KBM-7 (cell line): ENCODE measurements at regions not wholly inside any gene's neighbourhood (a gene's known extent, or its start where the extent isn't known, plus 50 kb on each side); places are given as distances from the start of the nearest gene placed in this dataset.
"Not testable (repeated sequence)": the region's sequence is repeated elsewhere in the genome, so short reads cannot be mapped to it uniquely, and the experiment has no call there.

Experiments
- DNase-seq: peaks from one replicate; pipeline ENCODE4 v3.0.0-alpha.2; 2015
- in situ Hi-C: fragments of 300-500 bp; cut with MboI; formaldehyde crosslinking; loops from 2 replicates; pipeline ENCODE4 v1.14.3; 2020; ENCODE audit warnings: low sequenced_read_pairs, low pct_unique_long_range_greater_than_20kb, mixed read lengths

GRCh38 chr4:59646082-59646481 lies 1554.0 kb upstream of the ADGRL3 start:
- in situ Hi-C loops, result no loop called here
- DNase-seq, result no peak

GRCh38 chr4:59647011-59647410 lies 1553.1 kb upstream of the ADGRL3 start:
- no peak for DNase-seq
- in situ Hi-C loops, result no loop called here

- in situ Hi-C loops, result no loop called here
- no peak for DNase-seq
Observed at GRCh38 chr4:59647500-59647899, 1552.6 kb upstream of the ADGRL3 start.

- in situ Hi-C loops, result no loop called here
- peak; percentile 36 for DNase-seq
Observed at GRCh38 chr4:59650861-59651260, 1549.3 kb upstream of the ADGRL3 start.

GRCh38 chr4:59655996-59656395 lies 1544.1 kb upstream of the ADGRL3 start:
- in situ Hi-C loops, result no loop called here
- no peak for DNase-seq

GRCh38 chr4:59664771-59665170 lies 1535.4 kb upstream of the ADGRL3 start:
- DNase-seq, result no peak
- in situ Hi-C loops, result no loop called here

GRCh38 chr4:59666645-59667044 lies 1533.5 kb upstream of the ADGRL3 start:
- no peak for DNase-seq
- in situ Hi-C loops, result no loop called here

GRCh38 chr4:59671037-59671436 lies 1529.1 kb upstream of the ADGRL3 start:
- in situ Hi-C loops, result no loop called here
- no peak for DNase-seq

- in situ Hi-C loops, result no loop called here
- no peak for DNase-seq
Observed at GRCh38 chr4:59676389-59676788, 1523.7 kb upstream of the ADGRL3 start.

GRCh38 chr4:59676992-59677391 lies 1523.1 kb upstream of the ADGRL3 start:
- DNase-seq, in situ Hi-C loops: not testable (repeated sequence)

GRCh38 chr4:59685626-59686025 lies 1514.5 kb upstream of the ADGRL3 start:
- no peak for DNase-seq
- in situ Hi-C loops, result no loop called here

- no peak for DNase-seq
- in situ Hi-C loops, result no loop called here
Observed at GRCh38 chr4:59689149-59689548, 1511.0 kb upstream of the ADGRL3 start.

- in situ Hi-C loops, result no loop called here
Observed at GRCh38 chr4:59695355-59696053, 1504.6 kb upstream of the ADGRL3 start.

GRCh38 chr4:59698041-59698440 lies 1502.1 kb upstream of the ADGRL3 start:
- in situ Hi-C loops, result no loop called here
- peak; percentile 58 for DNase-seq

More at GRCh38 chr4:59695355-59696053, 1504.6 kb upstream of the ADGRL3 start:
- DNase-seq, result no peak

- no peak for DNase-seq
- in situ Hi-C loops, result no loop called here
Observed at GRCh38 chr4:59700651-59701050, 1499.5 kb upstream of the ADGRL3 start.

- in situ Hi-C loops, result no loop called here
- no peak for DNase-seq
Observed at GRCh38 chr4:59704616-59705015, 1495.5 kb upstream of the ADGRL3 start.

- DNase-seq, result no peak
- in situ Hi-C loops, result no loop called here
Observed at GRCh38 chr4:59712470-59712869, 1487.7 kb upstream of the ADGRL3 start.

- DNase-seq, in situ Hi-C loops: not testable (repeated sequence)
Observed at GRCh38 chr4:59724286-59724685, 1475.8 kb upstream of the ADGRL3 start.

- in situ Hi-C loops, result no loop called here
Observed at GRCh38 chr4:59727745-59728144, 1472.4 kb upstream of the ADGRL3 start.

GRCh38 chr4:59728496-59728895 lies 1471.6 kb upstream of the ADGRL3 start:
- in situ Hi-C loops, result no loop called here
- DNase-seq, result no peak

More at GRCh38 chr4:59727745-59728144, 1472.4 kb upstream of the ADGRL3 start:
- DNase-seq, result no peak

GRCh38 chr4:59729321-59729720 lies 1470.8 kb upstream of the ADGRL3 start:
- DNase-seq, result no peak
- in situ Hi-C loops, result no loop called here
